HCT116 (cell line): ENCODE measurements at regions not wholly inside any gene's neighbourhood (a gene's known extent, or its start where the extent isn't known, plus 50 kb on each side); places are given as distances from the start of the nearest gene placed in this dataset.

Experiments used
- ATAC-seq: fragments of 200-7000 bp; cut with Tn5 transposase; 2 replicates; pipeline ENCODE4 v1.9.1; 2020; ENCODE audit warnings: mild to moderate bottlenecking, moderate library complexity
- BruUV-seq: library from RNA; stranded (reverse); fragments of 400-500 nt; replicated peaks from 2 replicates; lab custom pipeline; 2021; lab: Mats Ljungman, UMichigan
- CTCF ChIA-PET: fragments of 300-600 bp; sonication (Branson Sonifier 250); formaldehyde crosslinking; loops from one replicate; lab custom pipeline; 2021; ENCODE audit warnings: antibody characterized with exemption; lab: Charles Lee
- POLR2A ChIA-PET: fragments of 300-600, 350-600 bp; sonication (Branson Sonifier 250); formaldehyde crosslinking; loops from one replicate; lab custom pipeline; 2021; ENCODE audit warnings: antibody characterized with exemption; lab: Charles Lee
- RAD21 ChIA-PET, 2 experiments: fragments of 300-600 bp; sonication (Branson Sonifier 250); formaldehyde crosslinking; loops; one replicate each; lab custom pipeline; 2023; ENCODE audit warnings: low total read pairs in 2 of 2; ENCODE audit not compliant: uncharacterized antibody in 2 of 2, unreplicated experiment in 2 of 2, low non-redundant PET in 1 of 2; lab: Charles Lee
- DNase-seq: peaks from one replicate; pipeline ENCODE4 v3.0.0-alpha.2; 2010; ENCODE audit warnings: low read depth, low spot score
- H2AFZ ChIP-seq: fragments of 200-600 bp; shearing (Covaris generic), sonication (generic); 2 replicates; pipeline ENCODE4 v1.6.1; 2017; ENCODE audit warnings: low read depth, mixed run types, mixed read lengths, antibody characterized with exemption, low read length; ENCODE audit not compliant: poor library complexity, severe bottlenecking
- H3K27ac ChIP-seq: 2 replicates; pipeline ENCODE4 v1.5.1; 2012; ENCODE audit warnings: low read depth, low read length
- H3K27me3 ChIP-seq: fragments of 200-600 bp; sonication (generic); 2 replicates; pipeline ENCODE4 v1.6.1; 2016; ENCODE audit warnings: mixed run types, low read length, mixed read lengths; ENCODE audit not compliant: insufficient read depth
- H3K36me3 ChIP-seq, 2 experiments: fragments of 200-500 bp in 1 of 2; fragments of 200-600 bp in 1 of 2; sonication (Bioruptor generic) in 1 of 2; sonication (generic) in 1 of 2; 2 replicates each; pipeline versions ENCODE4 v1.5.1 to v1.6.1; 2014 to 2016; ENCODE audit warnings: low read length in 2 of 2, inconsistent platforms in 1 of 2, mixed read lengths in 1 of 2, mixed run types in 1 of 2; ENCODE audit not compliant: insufficient read depth in 2 of 2, control insufficient read depth in 1 of 2
- H3K4me1 ChIP-seq, 2 experiments: fragments of 200-600 bp in 1 of 2; sonication (generic) in 1 of 2; 2 replicates each; pipeline versions ENCODE4 v1.5.1 to v1.6.1; 2012 to 2017; ENCODE audit warnings: low read length in 2 of 2, inconsistent platforms in 1 of 2, mild to moderate bottlenecking in 1 of 2, mixed read lengths in 1 of 2, mixed run types in 1 of 2, moderate library complexity in 1 of 2; ENCODE audit not compliant: insufficient read depth in 2 of 2, control insufficient read depth in 1 of 2
- H3K4me2 ChIP-seq: fragments of 200-600 bp; sonication (generic); 2 replicates; pipeline ENCODE4 v1.6.1; 2017; ENCODE audit warnings: mixed run types, low read length, mixed read lengths
- H3K4me3 ChIP-seq, 2 experiments: fragments of 200-600 bp in 1 of 2; sonication (generic) in 1 of 2; replicated peaks in 1 of 2; 2 replicates each; pipeline ENCODE4 v1.5.1; 2011 to 2016; ENCODE audit warnings: low read length in 2 of 2, control low read depth in 1 of 2, low read depth in 1 of 2, mild to moderate bottlenecking in 1 of 2, mixed read lengths in 1 of 2, mixed run types in 1 of 2
- H3K79me2 ChIP-seq: fragments of 200-600 bp; sonication (generic); 2 replicates; pipeline ENCODE4 v1.6.1; 2017; ENCODE audit warnings: mild to moderate bottlenecking, mixed run types, low read length, moderate library complexity, mixed read lengths; ENCODE audit not compliant: insufficient read depth
- H3K9ac ChIP-seq: fragments of 200-600 bp; sonication (generic); 2 replicates; pipeline ENCODE4 v1.6.1; 2016; ENCODE audit warnings: low read length, mixed read lengths
- H3K9me2 ChIP-seq: fragments of 200-600 bp; sonication (generic), shearing (Covaris generic); 2 replicates; pipeline ENCODE4 v1.6.1; 2017; ENCODE audit warnings: mixed run types, mild to moderate bottlenecking, moderate library complexity; ENCODE audit not compliant: insufficient read depth
- H3K9me3 ChIP-seq, 2 experiments: fragments of 200-500 bp in 1 of 2; fragments of 200-600 bp in 1 of 2; sonication (Bioruptor generic) in 1 of 2; sonication (generic) in 1 of 2; 2 replicates each; pipeline ENCODE4 v1.6.1; 2014 to 2017; ENCODE audit warnings: low read length in 2 of 2, mixed read lengths in 2 of 2, inconsistent platforms in 1 of 2, low read depth in 1 of 2, mild to moderate bottlenecking in 1 of 2, mixed run types in 1 of 2, moderate library complexity in 1 of 2; ENCODE audit not compliant: control insufficient read depth in 1 of 2, insufficient read depth in 1 of 2
- H4K20me1 ChIP-seq: fragments of 200-600 bp; sonication (generic), shearing (Covaris generic); 2 replicates; pipeline ENCODE4 v1.6.1; 2017; ENCODE audit warnings: mixed run types, mild to moderate bottlenecking, moderate library complexity; ENCODE audit not compliant: insufficient read depth
- CBX3 ChIP-seq: IDR thresholded peaks from 2 replicates; pipeline ENCODE4 v1.6.1; 2012; ENCODE audit warnings: low read depth
- EZH2 ChIP-seq: fragments of 200-600 bp; sonication (generic); IDR thresholded peaks from 2 replicates; pipeline ENCODE4 v1.6.1; 2017; ENCODE audit warnings: antibody characterized with exemption, mixed run types
- EZH2phosphoT487 ChIP-seq: fragments of 200-600 bp; IDR thresholded peaks from 2 replicates; pipeline ENCODE4 v1.6.1; 2018; ENCODE audit warnings: antibody characterized with exemption, borderline replicate concordance
- JUND ChIP-seq: IDR thresholded peaks from 2 replicates; pipeline ENCODE4 v1.6.1; 2012
- POLR2AphosphoS5 ChIP-seq: IDR thresholded peaks from 2 replicates; pipeline ENCODE4 v1.6.1; 2011; ENCODE audit warnings: mild to moderate bottlenecking, low read depth, low read length, moderate library complexity
- RAD21 ChIP-seq: IDR thresholded peaks from 2 replicates; pipeline ENCODE4 v1.6.1; 2012; ENCODE audit warnings: low read depth, mild to moderate bottlenecking
- SIN3A ChIP-seq: IDR thresholded peaks from 2 replicates; pipeline ENCODE4 v1.6.1; 2012; ENCODE audit warnings: low read depth
- SP1 ChIP-seq: IDR thresholded peaks from 2 replicates; pipeline ENCODE4 v1.6.1; 2012; ENCODE audit warnings: low read depth
- SRF ChIP-seq: IDR thresholded peaks from 2 replicates; pipeline ENCODE4 v1.6.1; 2012; ENCODE audit warnings: low read depth
- YY1 ChIP-seq: IDR thresholded peaks from 2 replicates; pipeline ENCODE4 v1.6.1; 2011; ENCODE audit warnings: low read length, low read depth, moderate library complexity, mild to moderate bottlenecking; ENCODE audit not compliant: insufficient replicate concordance; ENCODE audit errors: extremely low read depth
- ZNF274 ChIP-seq: fragments of 200-500 bp; sonication (Bioruptor generic); IDR thresholded peaks from 2 replicates; pipeline ENCODE4 v1.6.1; 2014; ENCODE audit warnings: mild to moderate bottlenecking, low read depth, low read length, inconsistent platforms
- intact Hi-C: fragments of 100-400 bp; cut with micrococcal nuclease; formaldehyde crosslinking; loops from 2 replicates; pipeline ENCODE4 v1.10.0; 2022
- TF ChIP-seq, protein P1 (sequence below): IDR thresholded peaks from 2 replicates; pipeline ENCODE4 v1.6.1; 2011; ENCODE audit warnings: mild to moderate bottlenecking, low read length, moderate library complexity; ENCODE audit not compliant: insufficient replicate concordance; ENCODE audit errors: extremely low read depth
- TF ChIP-seq, protein P2 (sequence below): IDR thresholded peaks from 2 replicates; pipeline ENCODE4 v1.6.1; 2012
- TF ChIP-seq, protein P3 (sequence below), 3 experiments: fragments of 200-600 bp in 1 of 3; sonication (generic) in 1 of 3; IDR thresholded peaks in 2 of 3; conservative IDR thresholded peaks in 1 of 3; 2 replicates each; pipeline ENCODE4 v1.5.1; 2012 to 2017; ENCODE audit warnings: low read depth in 2 of 3, low read length in 2 of 3, antibody characterized with exemption in 1 of 3, borderline replicate concordance in 1 of 3, control low read depth in 1 of 3, mild to moderate bottlenecking in 1 of 3, mixed read lengths in 1 of 3, mixed run types in 1 of 3, moderate library complexity in 1 of 3; ENCODE audit not compliant: insufficient read depth in 1 of 3
- TF ChIP-seq, protein P4 (sequence below): IDR thresholded peaks from 2 replicates; pipeline ENCODE4 v1.6.1; 2012

DNA sequence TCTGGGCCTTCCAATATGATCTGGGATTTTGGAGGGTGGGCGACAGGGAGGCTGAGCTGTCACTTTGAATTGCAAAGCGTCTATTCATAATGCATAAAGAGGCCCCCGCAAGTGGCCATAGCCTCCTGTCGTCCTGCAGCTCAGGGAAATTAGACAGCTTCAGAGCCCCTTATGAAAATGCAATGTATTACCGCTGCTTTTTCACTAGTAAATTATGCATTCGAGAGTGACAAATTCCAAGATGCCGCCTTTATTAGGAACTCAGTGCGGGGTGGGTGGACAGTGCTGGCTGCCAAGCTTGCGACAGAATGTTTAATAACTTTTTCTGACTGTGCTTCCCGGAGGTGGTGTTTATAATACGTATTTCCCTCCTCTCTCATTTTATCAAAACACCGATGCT lies 168.5 kb downstream of the DHX35 start:
- CTCF ChIA-PET, result no interaction called here
- H3K79me2 ChIP-seq, result no peaks in the 10 kb centered on the region
- H3K4me1 ChIP-seq, result no peaks in the 10 kb centered on the region
- no peaks in the 10 kb centered on the region for H3K27me3 ChIP-seq
- H3K9me2 ChIP-seq, result no peaks in the 10 kb centered on the region
- intact Hi-C loops, result no loop called here
- no peak overlapping the region for H3K4me2 ChIP-seq
- H3K27ac ChIP-seq, result no peak overlapping the region
- BruUV-seq, result no TSS peak
- no peaks in the 10 kb centered on the region for H4K20me1 ChIP-seq
- DNase-seq, result no peak
- no peaks in the 10 kb centered on the region for H3K36me3 ChIP-seq
- H3K9ac ChIP-seq, result no peak overlapping the region
- RAD21 ChIA-PET, result no interaction called here
- H3K4me3 ChIP-seq, result no peak overlapping the region
- H3K9me3 ChIP-seq, result no peaks in the 10 kb centered on the region
- POLR2A ChIA-PET, result no interaction called here
- TF ChIP-seq, protein P1, sequence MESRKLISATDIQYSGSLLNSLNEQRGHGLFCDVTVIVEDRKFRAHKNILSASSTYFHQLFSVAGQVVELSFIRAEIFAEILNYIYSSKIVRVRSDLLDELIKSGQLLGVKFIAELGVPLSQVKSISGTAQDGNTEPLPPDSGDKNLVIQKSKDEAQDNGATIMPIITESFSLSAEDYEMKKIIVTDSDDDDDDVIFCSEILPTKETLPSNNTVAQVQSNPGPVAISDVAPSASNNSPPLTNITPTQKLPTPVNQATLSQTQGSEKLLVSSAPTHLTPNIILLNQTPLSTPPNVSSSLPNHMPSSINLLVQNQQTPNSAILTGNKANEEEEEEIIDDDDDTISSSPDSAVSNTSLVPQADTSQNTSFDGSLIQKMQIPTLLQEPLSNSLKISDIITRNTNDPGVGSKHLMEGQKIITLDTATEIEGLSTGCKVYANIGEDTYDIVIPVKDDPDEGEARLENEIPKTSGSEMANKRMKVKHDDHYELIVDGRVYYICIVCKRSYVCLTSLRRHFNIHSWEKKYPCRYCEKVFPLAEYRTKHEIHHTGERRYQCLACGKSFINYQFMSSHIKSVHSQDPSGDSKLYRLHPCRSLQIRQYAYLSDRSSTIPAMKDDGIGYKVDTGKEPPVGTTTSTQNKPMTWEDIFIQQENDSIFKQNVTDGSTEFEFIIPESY, result no peak
- TF ChIP-seq POLR2AphosphoS5 (no peak), JUND (no peak), EZH2phosphoT487 (no peak), RAD21 (no peak), YY1 (no peak), CBX3 (no peak), SIN3A (no peak)
- TF ChIP-seq, protein P2, sequence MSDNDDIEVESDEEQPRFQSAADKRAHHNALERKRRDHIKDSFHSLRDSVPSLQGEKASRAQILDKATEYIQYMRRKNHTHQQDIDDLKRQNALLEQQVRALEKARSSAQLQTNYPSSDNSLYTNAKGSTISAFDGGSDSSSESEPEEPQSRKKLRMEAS, result no peak
- TF ChIP-seq, all 23 proteins: peak for 0
- H2AFZ ChIP-seq, result no peak overlapping the region
- ATAC-seq, result no peak

DNA sequence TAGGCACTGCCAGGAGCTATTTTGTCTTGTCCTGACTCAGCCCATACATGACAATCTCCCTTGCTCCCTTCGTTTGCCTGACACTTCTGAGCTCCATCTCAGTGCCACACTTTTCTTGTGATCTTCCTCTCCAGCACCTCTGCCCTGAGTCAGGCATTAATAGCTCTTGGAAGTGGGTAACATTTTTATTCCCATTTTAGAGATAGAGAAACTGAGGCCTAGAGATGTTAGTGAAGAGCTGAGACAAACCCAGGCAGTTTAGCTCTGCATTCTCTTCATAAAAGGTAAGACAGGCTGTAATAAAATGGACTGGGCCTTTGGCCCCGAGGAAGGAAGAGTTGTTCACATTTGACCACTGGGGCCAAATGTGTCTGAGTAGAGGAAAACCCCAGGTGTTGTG lies 167.4 kb downstream of the DHX35 start:
- intact Hi-C loops, result no loop called here
- ATAC-seq (no peak), DNase-seq (no peak)
- Histone ChIP-seq H3K4me2 (no peak overlapping the region), H3K27ac (no peak overlapping the region), H2AFZ (no peak overlapping the region), H3K4me1 (no peaks in the 10 kb centered on the region), H3K27me3 (no peaks in the 10 kb centered on the region), H3K36me3 (no peaks in the 10 kb centered on the region), H3K9ac (no peak overlapping the region), H3K9me2 (no peaks in the 10 kb centered on the region), H3K79me2 (no peaks in the 10 kb centered on the region), H3K9me3 (no peaks in the 10 kb centered on the region), H4K20me1 (no peaks in the 10 kb centered on the region), H3K4me3 (no peak overlapping the region)
- ChIA-PET RAD21 (no interaction called here), CTCF (no interaction called here), POLR2A (no interaction called here)
- no TSS peak for BruUV-seq
- TF ChIP-seq, protein P1, result no peak
- no peak for TF ChIP-seq EZH2
- TF ChIP-seq, protein P3, sequence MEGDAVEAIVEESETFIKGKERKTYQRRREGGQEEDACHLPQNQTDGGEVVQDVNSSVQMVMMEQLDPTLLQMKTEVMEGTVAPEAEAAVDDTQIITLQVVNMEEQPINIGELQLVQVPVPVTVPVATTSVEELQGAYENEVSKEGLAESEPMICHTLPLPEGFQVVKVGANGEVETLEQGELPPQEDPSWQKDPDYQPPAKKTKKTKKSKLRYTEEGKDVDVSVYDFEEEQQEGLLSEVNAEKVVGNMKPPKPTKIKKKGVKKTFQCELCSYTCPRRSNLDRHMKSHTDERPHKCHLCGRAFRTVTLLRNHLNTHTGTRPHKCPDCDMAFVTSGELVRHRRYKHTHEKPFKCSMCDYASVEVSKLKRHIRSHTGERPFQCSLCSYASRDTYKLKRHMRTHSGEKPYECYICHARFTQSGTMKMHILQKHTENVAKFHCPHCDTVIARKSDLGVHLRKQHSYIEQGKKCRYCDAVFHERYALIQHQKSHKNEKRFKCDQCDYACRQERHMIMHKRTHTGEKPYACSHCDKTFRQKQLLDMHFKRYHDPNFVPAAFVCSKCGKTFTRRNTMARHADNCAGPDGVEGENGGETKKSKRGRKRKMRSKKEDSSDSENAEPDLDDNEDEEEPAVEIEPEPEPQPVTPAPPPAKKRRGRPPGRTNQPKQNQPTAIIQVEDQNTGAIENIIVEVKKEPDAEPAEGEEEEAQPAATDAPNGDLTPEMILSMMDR (IDR thresholded peaks at IDR 0.05 in 2 of 3, conservative IDR thresholded peaks at IDR 0.05 in 1 of 3; ENCODE audit: borderline replicate concordance in 1 of 3, insufficient read depth in 1 of 3, low read depth in 2 of 3, low read length in 2 of 3), result no peak
- TF ChIP-seq SRF, result no peak
- TF ChIP-seq, protein P4, sequence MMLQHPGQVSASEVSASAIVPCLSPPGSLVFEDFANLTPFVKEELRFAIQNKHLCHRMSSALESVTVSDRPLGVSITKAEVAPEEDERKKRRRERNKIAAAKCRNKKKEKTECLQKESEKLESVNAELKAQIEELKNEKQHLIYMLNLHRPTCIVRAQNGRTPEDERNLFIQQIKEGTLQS, result no peak
- TF ChIP-seq ZNF274, result no peak
- TF ChIP-seq YY1, result no peak
- TF ChIP-seq SP1, result no peak
